MCF 10A (cell line): ENCODE measurements at regions not wholly inside any gene's neighbourhood (a gene's known extent, or its start where the extent isn't known, plus 50 kb on each side); places are given as distances from the start of the nearest gene placed in this dataset.

Experiments used
- BruUV-seq: library from RNA; stranded (reverse); fragments of 400-500 nt; replicated peaks from 2 replicates; lab custom pipeline; 2021; lab: Mats Ljungman, UMichigan
- CTCF ChIA-PET: fragments of 300-600 bp; sonication (Branson Sonifier 250); formaldehyde crosslinking; extraction: SDS; loops from one replicate; lab custom pipeline; 2021; ENCODE audit warnings: antibody characterized with exemption, inconsistent platforms; lab: Yijun Ruan, JAX
- POLR2A ChIA-PET: fragments of 300-600, 350-650 bp; sonication (Branson Sonifier 250); formaldehyde crosslinking; extraction: SDS; loops from one replicate; lab custom pipeline; 2020; ENCODE audit warnings: antibody characterized with exemption, inconsistent platforms; lab: Yijun Ruan, JAX
- DNase-seq: peaks from one replicate; pipeline ENCODE4 v3.0.0-alpha.2; 2018; ENCODE audit not compliant: unreplicated experiment
- H3K27ac Mint-ChIP-seq: one replicate; pipeline ENCODE4 v1.8.0; 2022; ENCODE audit warnings: mild to moderate bottlenecking, low read depth, mixed read lengths; ENCODE audit not compliant: unreplicated experiment
- H3K27me3 Mint-ChIP-seq: one replicate; pipeline ENCODE4 v1.8.0; 2022; ENCODE audit warnings: mixed read lengths; ENCODE audit not compliant: insufficient read depth, unreplicated experiment
- H3K36me3 Mint-ChIP-seq: one replicate; pipeline ENCODE4 v1.8.0; 2022; ENCODE audit warnings: mild to moderate bottlenecking, moderate library complexity, mixed read lengths; ENCODE audit not compliant: insufficient read depth, unreplicated experiment
- H3K4me1 Mint-ChIP-seq: one replicate; pipeline ENCODE4 v1.8.0; 2022; ENCODE audit warnings: mixed read lengths; ENCODE audit not compliant: insufficient read depth, unreplicated experiment
- H3K4me3 Mint-ChIP-seq: one replicate; pipeline ENCODE4 v1.8.0; 2022; ENCODE audit warnings: mild to moderate bottlenecking, moderate library complexity, mixed read lengths; ENCODE audit not compliant: unreplicated experiment
- H3K9me3 Mint-ChIP-seq: one replicate; pipeline ENCODE4 v1.8.0; 2022; ENCODE audit warnings: mixed read lengths; ENCODE audit not compliant: unreplicated experiment
- CTCF ChIP-seq: fragments of 200-600 bp; IDR thresholded peaks from one replicate; pipeline ENCODE4 v1.8.0; 2022; ENCODE audit warnings: antibody characterized with exemption, mild to moderate bottlenecking; ENCODE audit not compliant: unreplicated experiment
- intact Hi-C: fragments of 100-400 bp; cut with micrococcal nuclease; formaldehyde crosslinking; loops from 2 replicates; pipeline ENCODE4 v1.14.1; 2022

DNA sequence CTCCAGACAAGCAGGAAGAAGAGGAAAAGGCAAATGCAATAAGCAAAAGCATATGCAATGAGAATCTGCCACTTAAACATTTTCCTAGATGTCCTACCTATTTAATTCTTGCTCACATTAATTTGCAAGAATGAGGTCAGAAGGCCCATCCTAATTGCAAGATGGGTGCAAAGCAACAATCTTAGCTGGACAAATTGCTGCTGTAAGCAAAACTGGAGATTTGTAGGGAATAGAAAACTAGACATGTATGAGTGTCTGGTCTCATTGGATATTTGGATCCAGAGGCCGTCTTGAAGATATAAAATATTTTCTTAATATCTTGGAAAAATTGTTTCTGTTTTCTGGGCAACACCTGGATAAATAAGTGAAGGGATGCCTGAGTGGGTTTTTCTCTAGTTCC lies 150.1 kb upstream of the PGR start:
- no peak for DNase-seq
- BruUV-seq, result no TSS peak
- no peaks in the 10 kb centered on the region for H3K36me3 Mint-ChIP-seq
- no peaks in the 10 kb centered on the region for H3K9me3 Mint-ChIP-seq
- no peak overlapping the region for H3K27ac Mint-ChIP-seq
- no peak overlapping the region for H3K4me3 Mint-ChIP-seq
- CTCF ChIA-PET, result no interaction called here
- POLR2A ChIA-PET, result no interaction called here
- no peaks in the 10 kb centered on the region for H3K27me3 Mint-ChIP-seq
- intact Hi-C loops, result no loop called here
- TF ChIP-seq CTCF, result no peak
- no peaks in the 10 kb centered on the region for H3K4me1 Mint-ChIP-seq

DNA sequence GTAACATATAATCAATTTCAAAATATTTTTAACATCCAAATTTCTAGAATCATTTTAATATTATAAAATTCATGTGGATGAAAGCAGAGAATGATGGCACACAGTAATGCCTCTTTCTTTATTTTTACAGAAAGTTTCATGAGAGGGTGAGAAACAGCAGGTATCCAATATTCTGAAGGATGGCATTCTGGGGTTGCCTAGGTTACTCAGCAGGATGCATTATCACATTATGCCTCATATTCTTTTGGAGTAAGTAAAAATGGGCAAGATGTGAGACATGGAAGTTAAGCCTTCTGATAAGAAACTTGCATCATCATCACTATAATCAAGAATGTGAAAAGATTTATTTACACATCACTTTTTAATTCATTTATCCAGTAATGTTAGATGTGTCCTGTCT lies 148.7 kb upstream of the PGR start:
- BruUV-seq, result no TSS peak
- Mint-ChIP-seq H3K4me3 (no peak overlapping the region), H3K36me3 (no peaks in the 10 kb centered on the region), H3K9me3 (no peaks in the 10 kb centered on the region), H3K27ac (no peak overlapping the region), H3K27me3 (no peaks in the 10 kb centered on the region), H3K4me1 (no peaks in the 10 kb centered on the region)
- DNase-seq, result no peak
- CTCF ChIA-PET, result no interaction called here
- intact Hi-C loops, result no loop called here
- POLR2A ChIA-PET, result no interaction called here
- TF ChIP-seq CTCF, result no peak

DNA sequence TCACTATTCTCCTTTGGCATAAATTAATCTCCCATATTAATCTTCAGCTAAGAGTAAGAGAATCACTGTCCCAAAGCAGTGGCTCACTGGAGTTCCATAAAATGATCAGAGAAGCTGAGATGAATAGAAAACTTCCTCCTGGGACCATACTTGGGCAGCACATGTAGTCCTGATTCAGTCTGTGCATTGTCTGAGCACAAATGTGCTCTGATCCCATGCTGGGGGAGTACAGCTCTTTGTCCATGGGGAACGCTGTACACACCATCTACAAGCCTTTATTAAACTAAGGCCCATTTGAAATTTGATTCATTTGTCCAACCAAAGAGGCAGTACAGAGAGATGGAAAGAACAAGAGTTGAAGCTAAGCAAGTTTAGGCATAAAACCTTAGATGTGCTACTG lies 147.4 kb upstream of the PGR start:
- no peak for TF ChIP-seq CTCF
- DNase-seq, result no peak
- Mint-ChIP-seq H3K27me3 (no peaks in the 10 kb centered on the region), H3K4me3 (no peak overlapping the region), H3K36me3 (no peaks in the 10 kb centered on the region), H3K4me1 (no peaks in the 10 kb centered on the region), H3K27ac (no peak overlapping the region), H3K9me3 (no peaks in the 10 kb centered on the region)
- ChIA-PET CTCF (no interaction called here), POLR2A (no interaction called here)
- intact Hi-C loops, result no loop called here
- no TSS peak for BruUV-seq

DNA sequence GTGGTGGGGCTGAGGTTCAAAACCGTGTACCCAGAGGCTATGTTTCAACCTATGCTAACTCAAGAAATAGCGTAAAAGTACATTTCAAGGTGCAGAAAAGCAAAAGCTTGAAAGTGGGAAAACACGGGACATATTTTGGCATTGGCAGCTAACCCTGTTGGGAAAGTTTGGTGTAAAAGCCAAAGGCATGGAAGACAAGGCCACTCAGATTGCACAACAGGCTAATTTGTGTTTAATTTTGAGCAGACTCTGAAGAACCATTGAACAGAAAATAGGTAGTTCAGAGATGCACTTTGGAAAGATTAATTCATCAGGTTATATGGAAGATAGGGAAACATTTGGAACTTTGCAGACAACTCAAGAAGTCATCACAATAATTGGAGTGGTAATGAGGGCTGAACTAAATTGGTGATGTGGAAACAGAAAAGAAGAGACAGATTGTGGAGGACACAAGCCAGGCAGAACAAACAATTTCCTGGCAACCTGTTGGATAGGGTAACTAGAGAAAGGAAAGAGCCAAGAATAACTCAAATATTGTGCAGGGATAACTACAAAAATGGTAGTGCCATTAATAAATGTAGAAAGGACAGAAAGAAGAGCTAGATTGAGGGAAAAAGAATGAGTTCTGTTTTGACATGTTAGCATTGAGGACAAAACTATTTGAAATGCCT lies 140.5 kb upstream of the PGR start:
- POLR2A ChIA-PET, result no interaction called here
- no peak for TF ChIP-seq CTCF
- DNase-seq, result no peak
- CTCF ChIA-PET, result no interaction called here
- no TSS peak for BruUV-seq
- intact Hi-C loops, result no loop called here
- H3K36me3 Mint-ChIP-seq, result no peaks in the 10 kb centered on the region
- no peaks in the 10 kb centered on the region for H3K4me1 Mint-ChIP-seq
- no peaks in the 10 kb centered on the region for H3K9me3 Mint-ChIP-seq
- H3K27me3 Mint-ChIP-seq, result no peaks in the 10 kb centered on the region
- no peak overlapping the region for H3K27ac Mint-ChIP-seq
- no peak overlapping the region for H3K4me3 Mint-ChIP-seq
